Erythroblast (primary cell): ENCODE measurements at regions not wholly inside any gene's neighbourhood (a gene's known extent, or its start where the extent isn't known, plus 50 kb on each side); places are given as distances from the start of the nearest gene placed in this dataset.

Experiments used
- GATA1 ChIP-seq: IDR thresholded peaks from 2 replicates; pipeline ENCODE4 v1.6.1; 2011; ENCODE audit warnings: low read depth, mild to moderate bottlenecking, control low read depth, low read length, moderate library complexity
- POLR2A ChIP-seq: IDR thresholded peaks from 2 replicates; pipeline ENCODE4 v1.6.1; 2011; ENCODE audit warnings: mild to moderate bottlenecking, low read length

DNA sequence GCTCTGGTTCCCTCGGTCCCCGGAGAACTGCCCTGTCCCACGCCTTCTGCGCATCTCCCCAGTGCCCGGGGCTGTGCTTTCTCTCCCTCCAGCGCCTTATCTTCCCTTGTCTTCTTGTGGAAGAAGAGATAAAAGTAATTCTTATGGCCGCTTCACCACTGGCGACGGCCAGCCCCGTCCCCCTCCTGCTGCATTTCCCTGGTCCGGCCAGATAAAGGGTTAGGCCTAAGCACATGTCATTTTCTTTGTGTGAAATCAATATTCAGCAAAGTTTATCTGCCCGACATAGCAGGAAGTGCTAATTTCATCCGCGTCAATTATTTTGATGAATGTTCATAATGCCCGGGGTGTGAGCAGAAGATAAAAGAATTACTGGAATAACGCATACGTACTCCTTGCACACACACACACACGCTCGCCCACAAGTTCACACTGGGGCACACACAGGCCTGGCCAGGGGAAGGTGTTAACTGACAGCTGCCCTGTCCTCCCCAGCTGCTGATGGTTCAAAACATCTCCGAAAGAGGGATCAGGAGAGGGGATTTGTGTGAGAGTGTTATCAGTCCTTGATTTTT is 177.7 kb upstream of the LHX5 start:
- TF ChIP-seq POLR2A = no peak
- TF ChIP-seq GATA1 = peak; percentile 75
